ENCODE measurements at regions not wholly inside any gene's neighbourhood (a gene's known extent, or its start where the extent isn't known, plus 50 kb on each side); places are given as distances from the start of the nearest gene placed in this dataset.

DNA sequence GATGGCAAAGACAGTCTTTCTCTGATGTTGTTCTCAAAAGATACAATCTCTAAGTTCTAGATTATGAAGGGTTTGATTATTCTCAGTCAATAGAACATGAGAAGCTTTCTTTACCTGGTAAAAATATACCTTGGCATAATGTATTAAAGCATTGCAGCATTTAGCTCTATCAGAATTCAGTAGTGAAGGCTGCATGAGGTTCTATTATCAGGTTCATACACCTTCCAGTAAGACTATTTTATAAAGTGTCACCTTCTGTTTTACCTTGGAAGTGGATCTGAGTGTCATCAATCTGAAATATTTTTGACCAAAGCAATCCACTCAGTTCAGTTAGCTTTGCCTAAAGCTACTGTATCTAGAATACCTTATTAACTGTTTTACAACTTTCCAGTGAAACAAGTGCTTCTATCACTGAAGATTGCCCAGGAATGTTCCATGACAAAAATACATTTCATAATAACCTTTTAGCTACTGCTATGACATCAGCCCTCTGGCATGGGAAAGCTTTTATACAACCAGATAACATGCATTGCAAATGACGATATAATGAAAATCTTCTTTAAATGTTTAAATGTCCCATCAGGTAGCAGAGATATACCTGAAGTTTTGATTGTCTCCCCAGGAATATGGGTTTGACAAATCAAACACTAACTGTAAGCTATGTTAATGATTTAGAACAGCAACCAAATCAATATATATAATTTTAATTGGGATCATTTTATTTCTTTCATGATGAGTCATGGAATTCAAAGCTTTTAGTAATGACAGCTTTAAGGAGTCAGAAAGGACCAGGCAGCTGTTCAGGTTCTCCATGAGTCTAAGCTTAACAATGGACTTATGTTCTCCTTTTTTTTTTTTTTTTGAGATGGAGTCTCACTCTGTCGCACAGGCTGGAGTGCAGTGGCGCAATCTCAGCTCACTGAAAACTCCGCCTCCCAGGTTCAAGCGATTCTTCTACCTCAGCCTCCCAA is 72.2 kb downstream of the UFM1 start:
- no peak for TF ChIP-seq CTCF (IDR thresholded peaks at IDR 0.05; ENCODE audit: unreplicated experiment)
- Mint-ChIP-seq H3K4me1 (ENCODE audit: unreplicated experiment) (no peaks in the 10 kb centered on the region), H3K9me3 (ENCODE audit: unreplicated experiment) (no peaks in the 10 kb centered on the region), H3K27me3 (ENCODE audit: unreplicated experiment) (peaks cover 2% of the 10 kb centered on the region), H3K36me3 (ENCODE audit: low read depth, unreplicated experiment) (no peaks in the 10 kb centered on the region), H3K27ac (ENCODE audit: unreplicated experiment) (no peak overlapping the region), H3K4me3 (ENCODE audit: unreplicated experiment) (no peak overlapping the region)
- no peak for DNase-seq (ENCODE audit: low spot score)

GRCh38 chr13:38429916-38430315 is 80.3 kb downstream of the UFM1 start:
- H3K4me1 Mint-ChIP-seq (ENCODE audit: unreplicated experiment), result no peaks in the 10 kb centered on the region
- no peaks in the 10 kb centered on the region for H3K9me3 Mint-ChIP-seq (ENCODE audit: unreplicated experiment)
- H3K4me3 Mint-ChIP-seq (ENCODE audit: unreplicated experiment), result no peak overlapping the region
- TF ChIP-seq CTCF (IDR thresholded peaks at IDR 0.05; ENCODE audit: unreplicated experiment), result no peak
- no peak overlapping the region for H3K27ac Mint-ChIP-seq (ENCODE audit: unreplicated experiment)
- no peaks in the 10 kb centered on the region for H3K36me3 Mint-ChIP-seq (ENCODE audit: low read depth, unreplicated experiment)
- DNase-seq (ENCODE audit: low spot score), result no peak
- peaks cover 2% of the 10 kb centered on the region for H3K27me3 Mint-ChIP-seq (ENCODE audit: unreplicated experiment)

DNA sequence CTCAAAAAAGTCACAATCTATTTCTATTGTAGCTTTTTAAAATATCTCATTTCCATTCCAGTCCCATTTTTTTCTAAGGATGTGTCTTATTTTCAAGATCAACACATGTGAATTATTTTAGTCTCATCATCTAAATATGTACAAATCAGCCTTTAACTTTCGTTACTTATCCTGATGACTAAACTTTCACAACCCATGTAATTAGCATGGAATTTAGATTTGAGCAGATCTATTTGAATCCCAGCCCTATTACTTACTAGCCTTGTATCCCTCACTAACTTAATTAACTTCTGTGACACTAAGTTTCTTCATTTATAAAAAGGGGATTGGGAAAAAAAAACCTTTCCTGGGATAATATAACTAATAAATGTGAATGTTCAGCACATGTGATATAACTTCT is 81.1 kb downstream of the UFM1 start:
- TF ChIP-seq CTCF (IDR thresholded peaks at IDR 0.05; ENCODE audit: unreplicated experiment), result no peak
- H3K36me3 Mint-ChIP-seq (ENCODE audit: low read depth, unreplicated experiment), result no peaks in the 10 kb centered on the region
- H3K27me3 Mint-ChIP-seq (ENCODE audit: unreplicated experiment), result no peaks in the 10 kb centered on the region
- no peak for DNase-seq (ENCODE audit: low spot score)
- no peaks in the 10 kb centered on the region for H3K4me1 Mint-ChIP-seq (ENCODE audit: unreplicated experiment)
- H3K9me3 Mint-ChIP-seq (ENCODE audit: unreplicated experiment), result no peaks in the 10 kb centered on the region
- H3K27ac Mint-ChIP-seq (ENCODE audit: unreplicated experiment), result no peak overlapping the region
- no peak overlapping the region for H3K4me3 Mint-ChIP-seq (ENCODE audit: unreplicated experiment)

DNA sequence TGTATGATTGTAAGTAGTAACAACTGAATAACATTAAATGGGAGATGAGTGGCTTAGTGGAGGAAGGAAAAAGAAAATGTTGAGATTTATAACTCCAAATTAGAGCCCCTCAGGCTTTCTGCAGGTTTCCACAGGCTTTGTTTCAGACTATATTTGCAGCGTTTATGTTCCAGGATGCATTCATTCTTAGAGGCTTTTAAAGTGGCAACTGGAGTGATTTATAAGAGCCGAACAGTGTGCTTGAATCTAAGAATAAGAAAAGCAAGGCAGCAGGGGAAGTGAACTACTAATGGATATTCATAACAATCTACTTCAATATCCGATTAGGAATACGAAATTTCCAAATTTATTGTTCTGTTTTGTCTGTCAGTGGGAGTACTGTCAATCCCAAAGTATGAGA is 91.0 kb downstream of the UFM1 start:
- Mint-ChIP-seq H3K27ac (ENCODE audit: unreplicated experiment) (no peak overlapping the region), H3K4me3 (ENCODE audit: unreplicated experiment) (no peak overlapping the region), H3K27me3 (ENCODE audit: unreplicated experiment) (no peaks in the 10 kb centered on the region), H3K4me1 (ENCODE audit: unreplicated experiment) (no peaks in the 10 kb centered on the region), H3K36me3 (ENCODE audit: low read depth, unreplicated experiment) (no peaks in the 10 kb centered on the region), H3K9me3 (ENCODE audit: unreplicated experiment) (no peaks in the 10 kb centered on the region)
- no peak for TF ChIP-seq CTCF (IDR thresholded peaks at IDR 0.05; ENCODE audit: unreplicated experiment)
- no peak for DNase-seq (ENCODE audit: low spot score)

DNA sequence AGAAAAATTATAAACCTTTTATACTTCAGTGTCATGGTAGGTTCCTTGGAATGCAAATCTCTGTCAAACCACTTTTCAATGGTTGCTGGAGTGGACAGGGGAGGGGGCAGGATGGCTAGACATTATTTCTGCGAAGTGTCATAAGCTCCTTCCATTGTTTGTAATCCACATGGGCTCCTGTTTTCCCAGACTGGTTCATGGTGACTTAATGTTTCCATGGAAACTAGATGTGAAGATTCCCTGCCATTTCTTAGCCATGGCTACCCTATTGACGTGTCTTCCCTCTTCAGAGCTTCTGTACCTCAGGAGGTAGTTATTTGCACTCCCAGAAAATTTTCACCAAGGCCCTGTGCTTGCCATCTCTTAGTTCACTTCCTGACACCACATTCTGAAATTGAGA is 95.3 kb downstream of the UFM1 start:
- no peaks in the 10 kb centered on the region for H3K9me3 Mint-ChIP-seq (ENCODE audit: unreplicated experiment)
- H3K27me3 Mint-ChIP-seq (ENCODE audit: unreplicated experiment), result no peaks in the 10 kb centered on the region
- no peak for TF ChIP-seq CTCF (IDR thresholded peaks at IDR 0.05; ENCODE audit: unreplicated experiment)
- H3K36me3 Mint-ChIP-seq (ENCODE audit: low read depth, unreplicated experiment), result no peaks in the 10 kb centered on the region
- no peak overlapping the region for H3K27ac Mint-ChIP-seq (ENCODE audit: unreplicated experiment)
- H3K4me1 Mint-ChIP-seq (ENCODE audit: unreplicated experiment), result no peaks in the 10 kb centered on the region
- H3K4me3 Mint-ChIP-seq (ENCODE audit: unreplicated experiment), result no peak overlapping the region
- no peak for DNase-seq (ENCODE audit: low spot score)
